Type B pancreatic cell (in vitro differentiated cells): ENCODE measurements at regions not wholly inside any gene's neighbourhood (a gene's known extent, or its start where the extent isn't known, plus 50 kb on each side); places are given as distances from the start of the nearest gene placed in this dataset.

Experiments
- DNase-seq: peaks from one replicate; pipeline ENCODE4 v3.0.0; 2021; ENCODE audit warnings: mixed read lengths; ENCODE audit not compliant: unreplicated experiment; ENCODE audit errors: extremely low spot score
- H3K27ac Mint-ChIP-seq: 2 replicates; pipeline ENCODE4 v1.8.0; 2021; ENCODE audit warnings: mild to moderate bottlenecking, mixed read lengths
- H3K27me3 Mint-ChIP-seq: 2 replicates; pipeline ENCODE4 v1.8.0; 2021; ENCODE audit warnings: mixed read lengths
- H3K36me3 Mint-ChIP-seq: 2 replicates; pipeline ENCODE4 v1.8.0; 2021; ENCODE audit warnings: mixed read lengths
- H3K4me1 Mint-ChIP-seq: one replicate; pipeline ENCODE4 v1.8.0; 2021; ENCODE audit warnings: mixed read lengths; ENCODE audit not compliant: unreplicated experiment
- H3K4me3 Mint-ChIP-seq: 2 replicates; pipeline ENCODE4 v1.8.0; 2021; ENCODE audit warnings: mild to moderate bottlenecking, mixed read lengths
- H3K9me3 Mint-ChIP-seq: 2 replicates; pipeline ENCODE4 v1.8.0; 2021; ENCODE audit warnings: mixed read lengths
- CTCF ChIP-seq: fragments of 200-600 bp; sonication (generic); conservative IDR thresholded peaks from 2 replicates; pipeline ENCODE4 v1.5.0; 2021; ENCODE audit warnings: antibody characterized with exemption, mild to moderate bottlenecking

GRCh38 chr5:13601112-13601511 is 343.4 kb downstream of the DNAH5 start:
- Mint-ChIP-seq H3K4me1 (no peaks in the 10 kb centered on the region), H3K9me3 (no peaks in the 10 kb centered on the region), H3K27me3 (peaks cover 3% of the 10 kb centered on the region), H3K4me3 (no peak overlapping the region), H3K36me3 (no peaks in the 10 kb centered on the region), H3K27ac (no peak overlapping the region)
- no peak for DNase-seq
- TF ChIP-seq CTCF = no peak

GRCh38 chr5:13595978-13596377 is 348.5 kb downstream of the DNAH5 start:
- no peaks in the 10 kb centered on the region for H3K9me3 Mint-ChIP-seq
- H3K27me3 Mint-ChIP-seq = no peaks in the 10 kb centered on the region
- no peak for DNase-seq
- TF ChIP-seq CTCF = no peak
- no peaks in the 10 kb centered on the region for H3K36me3 Mint-ChIP-seq
- no peaks in the 10 kb centered on the region for H3K4me1 Mint-ChIP-seq
- no peak overlapping the region for H3K27ac Mint-ChIP-seq
- H3K4me3 Mint-ChIP-seq = no peak overlapping the region

GRCh38 chr5:13591621-13592020 is 352.9 kb downstream of the DNAH5 start:
- no peak overlapping the region for H3K4me3 Mint-ChIP-seq
- H3K27me3 Mint-ChIP-seq = no peaks in the 10 kb centered on the region
- TF ChIP-seq CTCF = no peak
- H3K9me3 Mint-ChIP-seq = no peaks in the 10 kb centered on the region
- no peaks in the 10 kb centered on the region for H3K36me3 Mint-ChIP-seq
- no peak for DNase-seq
- H3K4me1 Mint-ChIP-seq = no peaks in the 10 kb centered on the region
- no peak overlapping the region for H3K27ac Mint-ChIP-seq

- no peak for DNase-seq
- H3K4me1 Mint-ChIP-seq = no peaks in the 10 kb centered on the region
- no peak overlapping the region for H3K27ac Mint-ChIP-seq
- H3K9me3 Mint-ChIP-seq = no peaks in the 10 kb centered on the region
- no peak for TF ChIP-seq CTCF
- no peaks in the 10 kb centered on the region for H3K36me3 Mint-ChIP-seq
- no peak overlapping the region for H3K4me3 Mint-ChIP-seq
- no peaks in the 10 kb centered on the region for H3K27me3 Mint-ChIP-seq
Measured at GRCh38 chr5:13585324-13585723, 359.2 kb downstream of the DNAH5 start.

- DNase-seq = no peak
- no peak for TF ChIP-seq CTCF
- no peaks in the 10 kb centered on the region for H3K4me1 Mint-ChIP-seq
- no peak overlapping the region for H3K4me3 Mint-ChIP-seq
- no peak overlapping the region for H3K27ac Mint-ChIP-seq
- H3K36me3 Mint-ChIP-seq = no peaks in the 10 kb centered on the region
- no peaks in the 10 kb centered on the region for H3K27me3 Mint-ChIP-seq
- no peaks in the 10 kb centered on the region for H3K9me3 Mint-ChIP-seq
Measured at GRCh38 chr5:13581914-13582313, 362.6 kb downstream of the DNAH5 start.

GRCh38 chr5:13581132-13581531 is 363.4 kb downstream of the DNAH5 start:
- no peak overlapping the region for H3K27ac Mint-ChIP-seq
- H3K9me3 Mint-ChIP-seq = no peaks in the 10 kb centered on the region
- H3K4me3 Mint-ChIP-seq = no peak overlapping the region

More at GRCh38 chr5:13581132-13581531, 363.4 kb downstream of the DNAH5 start:
- no peak for TF ChIP-seq CTCF
- Mint-ChIP-seq H3K4me1 (no peaks in the 10 kb centered on the region), H3K27me3 (no peaks in the 10 kb centered on the region), H3K36me3 (no peaks in the 10 kb centered on the region)
- no peak for DNase-seq
